Fibroblast of skin of left biceps (primary cell): ENCODE measurements at regions not wholly inside any gene's neighbourhood (a gene's known extent, or its start where the extent isn't known, plus 50 kb on each side); places are given as distances from the start of the nearest gene placed in this dataset.

Experiments used
- DNase-seq, 2 experiments: peaks; one replicate each; pipeline ENCODE4 v3.0.0-alpha.2; 2013; ENCODE audit warnings: low read depth in 2 of 2

DNA sequence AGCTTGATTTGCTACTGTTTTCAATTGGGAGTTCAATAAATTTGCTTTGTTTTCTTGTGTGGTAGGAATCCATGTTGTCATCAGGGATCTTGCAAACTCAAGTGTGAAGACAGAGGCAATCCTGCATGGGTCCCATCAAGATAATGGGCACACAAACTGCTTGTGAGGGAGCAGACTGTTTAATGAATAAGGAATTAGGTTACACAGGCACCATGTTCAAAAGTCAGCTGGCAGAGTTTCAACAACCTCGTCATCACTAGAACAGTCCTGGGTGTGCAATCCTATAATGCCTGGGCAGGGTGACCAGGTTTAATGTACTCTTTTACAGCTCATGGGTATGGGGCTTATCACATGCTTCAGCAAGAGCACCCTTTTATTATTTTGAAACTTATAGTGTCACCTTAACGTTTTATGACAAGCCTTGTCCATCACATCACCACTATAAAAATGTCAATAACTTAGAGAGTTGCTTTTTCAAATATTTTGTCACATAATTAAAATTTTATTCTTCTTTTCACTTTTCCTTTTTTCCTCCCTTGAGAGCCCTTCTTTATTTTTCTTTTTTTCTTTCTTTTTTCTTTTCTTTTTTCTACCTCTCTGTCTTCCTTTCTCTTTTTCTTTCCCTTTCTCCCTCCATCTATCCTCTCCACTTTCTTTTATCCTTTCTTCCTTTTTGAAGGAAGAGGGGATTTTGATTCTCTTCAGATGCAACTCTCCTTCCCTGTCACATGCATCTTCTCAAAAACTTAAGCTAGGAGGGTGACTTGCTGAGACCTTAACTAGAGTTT, 252.2 kb upstream of the ATP2B1 start:
- no peak for DNase-seq

DNA sequence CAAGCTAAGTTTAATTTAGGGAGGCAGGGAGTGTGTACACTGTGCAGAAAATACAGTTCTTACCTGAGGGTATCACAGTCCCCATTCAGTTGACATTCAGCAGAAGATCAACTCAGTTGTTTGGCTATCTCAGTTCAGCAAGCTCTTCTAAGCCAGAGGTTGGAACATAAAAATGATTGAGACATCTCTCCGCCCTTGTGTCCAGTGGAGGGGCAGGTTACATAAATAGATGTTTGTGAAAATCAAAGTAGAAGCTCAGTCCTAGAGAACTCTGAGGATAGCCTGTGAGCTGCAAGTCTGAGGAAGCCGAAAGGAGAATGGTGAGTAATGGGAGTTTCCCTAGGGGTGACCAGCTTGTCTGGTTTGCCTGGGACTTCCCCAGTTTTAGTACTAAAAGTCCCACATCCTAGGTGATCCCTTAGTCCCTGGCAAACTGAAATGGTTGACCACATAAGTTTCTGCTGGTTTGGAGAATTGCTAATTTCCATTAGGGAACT, 251.4 kb upstream of the ATP2B1 start:
- no peak for DNase-seq

DNA sequence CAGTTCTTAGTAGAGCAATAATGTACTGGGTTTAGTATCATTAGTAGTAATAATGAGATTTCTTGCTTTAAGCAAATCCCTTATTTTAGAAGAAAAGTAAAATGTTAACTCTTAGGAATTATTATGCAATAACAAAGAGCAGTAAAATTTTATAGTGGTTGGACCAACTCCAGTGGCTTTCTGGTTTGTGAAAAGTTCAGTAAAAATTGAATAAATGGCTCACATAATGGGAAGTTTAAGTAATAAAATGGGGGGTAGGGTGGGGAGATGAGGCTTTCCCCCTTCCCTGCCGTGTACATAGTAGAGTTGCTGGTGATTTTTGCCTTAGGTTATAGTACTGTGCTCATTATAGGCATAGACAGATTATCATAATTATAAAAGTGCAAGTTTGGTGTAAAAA, 250.5 kb upstream of the ATP2B1 start:
- DNase-seq: no peak

DNA sequence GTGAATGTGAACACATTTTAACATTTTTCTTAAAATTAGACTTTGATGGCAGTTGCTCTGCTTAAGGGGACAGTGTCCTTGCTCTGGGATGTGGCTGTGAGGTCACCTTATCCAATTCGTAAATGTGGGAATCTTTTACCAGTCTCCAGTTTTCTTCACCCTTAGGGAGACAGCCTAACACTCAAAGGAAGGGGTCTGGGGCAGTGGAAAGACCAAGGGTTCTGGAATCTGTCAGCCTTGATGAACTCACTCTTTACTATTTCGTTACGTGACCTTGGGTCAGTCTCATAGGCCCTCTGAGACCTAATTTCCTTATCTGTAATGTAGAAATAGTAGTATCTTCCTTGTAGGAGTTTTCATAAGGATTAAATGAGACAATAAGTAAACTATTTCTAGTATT, 245.6 kb upstream of the ATP2B1 start:
- DNase-seq: no peak

DNA sequence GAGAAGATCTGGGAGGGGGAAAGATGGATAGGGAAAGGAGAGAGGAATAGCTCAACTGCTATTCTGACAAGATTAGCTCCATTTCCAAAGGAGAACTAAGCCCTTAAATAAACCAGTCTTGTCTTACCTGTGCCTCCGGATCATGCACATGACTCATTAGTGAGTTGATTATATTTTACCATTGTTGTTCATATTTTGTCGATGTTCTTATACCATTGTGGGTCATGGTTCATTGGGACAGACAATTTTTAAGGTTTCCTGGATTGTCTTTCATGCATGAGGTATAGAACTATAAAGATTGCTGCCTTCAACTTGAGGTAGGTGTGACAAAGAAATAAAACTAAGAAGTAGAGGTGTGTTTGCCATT, 243.0 kb upstream of the ATP2B1 start:
- no peak for DNase-seq

GRCh38 chr12:89951050-89951693, 242.5 kb upstream of the ATP2B1 start:
- DNase-seq: no peak

DNA sequence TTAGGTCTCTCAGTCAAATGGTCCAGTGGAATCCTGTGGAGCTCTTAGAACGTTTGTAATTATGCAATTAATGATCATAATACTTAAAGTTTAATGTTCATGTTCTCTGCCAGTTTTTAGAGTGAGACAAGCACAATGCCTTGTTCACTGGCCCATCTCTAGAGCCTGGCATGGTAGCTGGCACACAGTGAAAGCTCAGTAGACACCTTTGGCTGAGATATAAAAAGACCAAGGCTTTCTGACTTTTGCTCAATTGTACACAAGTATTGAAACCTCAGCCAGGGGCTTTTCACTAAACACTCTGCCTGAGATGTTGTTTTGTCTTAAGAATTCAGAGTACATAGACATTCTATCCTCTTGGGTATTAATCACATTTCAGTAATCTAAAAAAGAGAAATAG, 241.8 kb upstream of the ATP2B1 start:
- DNase-seq: no peak

DNA sequence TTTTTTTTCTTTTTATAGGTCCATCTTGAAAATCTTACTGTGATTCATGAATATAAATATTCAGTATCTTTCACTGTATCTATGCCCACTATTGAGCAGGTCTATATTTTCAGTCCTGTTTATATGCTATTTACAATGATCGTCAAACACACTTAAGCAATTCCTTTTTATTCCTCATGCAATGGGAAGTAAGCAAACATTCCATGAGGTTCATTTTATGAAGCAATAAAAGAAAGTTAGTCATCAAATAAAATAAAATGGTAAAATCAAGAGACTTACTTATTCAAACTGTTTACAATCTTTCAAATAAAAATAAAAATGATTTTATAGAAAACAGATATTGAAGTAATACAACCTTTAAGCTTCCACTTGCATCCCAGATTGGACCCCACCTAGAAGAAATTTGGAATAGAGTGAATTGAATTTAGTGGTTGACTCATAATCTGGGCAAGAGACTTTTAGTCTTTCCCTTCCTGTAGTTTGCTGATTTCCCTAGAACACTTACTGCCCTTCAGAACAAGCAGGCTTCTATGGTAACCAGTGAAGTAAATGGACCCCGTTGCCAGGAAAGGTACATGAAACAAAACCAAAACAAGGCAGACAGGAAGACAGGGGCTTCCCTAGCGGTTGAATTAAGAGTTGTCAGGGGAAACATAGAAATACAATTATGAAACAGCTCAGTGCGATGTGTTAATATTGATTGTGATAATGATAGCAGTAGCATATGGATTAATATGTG, 241.0 kb upstream of the ATP2B1 start:
- DNase-seq: peak; percentile 11 to 22

GRCh38 chr12:89948271-89949175, 239.9 kb upstream of the ATP2B1 start:
- DNase-seq: no peak

DNA sequence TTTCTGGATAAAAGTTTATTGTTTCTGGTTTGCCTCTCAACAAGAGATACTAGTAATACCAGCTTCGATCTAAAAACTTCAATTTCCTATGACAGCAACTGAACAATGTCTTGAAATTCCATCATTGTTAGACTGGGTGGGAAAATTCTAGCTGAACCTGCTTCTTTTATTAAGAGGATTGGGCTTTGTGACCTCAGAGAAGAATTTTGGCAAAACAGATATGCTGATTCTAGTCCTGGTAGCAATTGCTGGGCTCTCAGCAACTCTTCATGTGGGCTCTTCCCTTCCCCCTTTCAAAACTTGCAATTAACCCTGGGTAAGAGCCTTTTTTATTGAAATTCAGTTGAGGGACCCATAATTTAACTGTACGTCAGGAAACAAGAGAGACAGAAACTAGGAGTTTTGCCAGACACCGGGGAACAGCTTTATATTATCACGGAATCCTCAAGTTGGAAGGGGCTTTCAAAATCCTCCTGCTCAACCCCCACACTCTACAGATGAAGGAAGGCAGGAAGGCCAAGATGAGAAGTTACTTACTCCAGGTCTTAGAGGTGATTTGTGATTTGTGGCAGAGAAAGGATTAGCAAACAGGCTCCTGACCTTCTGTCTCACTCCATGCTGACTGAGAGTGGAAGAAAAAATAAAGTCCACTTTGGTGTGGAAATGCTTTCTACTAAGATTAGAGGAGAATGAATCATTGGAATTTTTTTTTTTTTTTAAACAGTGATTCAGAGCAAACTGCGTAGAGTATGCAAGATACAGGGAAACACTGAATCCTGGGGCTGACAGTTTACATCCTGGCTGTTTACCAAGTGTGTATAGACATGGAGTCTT, 239.0 kb upstream of the ATP2B1 start:
- peak; percentile 80 to 82 for DNase-seq

GRCh38 chr12:89946518-89947135, 238.0 kb upstream of the ATP2B1 start:
- DNase-seq: no peak

- no peak for DNase-seq
Observed at GRCh38 chr12:89945123-89945522, 236.5 kb upstream of the ATP2B1 start.

- no peak for DNase-seq
Observed at GRCh38 chr12:89943463-89943862, 234.8 kb upstream of the ATP2B1 start.

DNA sequence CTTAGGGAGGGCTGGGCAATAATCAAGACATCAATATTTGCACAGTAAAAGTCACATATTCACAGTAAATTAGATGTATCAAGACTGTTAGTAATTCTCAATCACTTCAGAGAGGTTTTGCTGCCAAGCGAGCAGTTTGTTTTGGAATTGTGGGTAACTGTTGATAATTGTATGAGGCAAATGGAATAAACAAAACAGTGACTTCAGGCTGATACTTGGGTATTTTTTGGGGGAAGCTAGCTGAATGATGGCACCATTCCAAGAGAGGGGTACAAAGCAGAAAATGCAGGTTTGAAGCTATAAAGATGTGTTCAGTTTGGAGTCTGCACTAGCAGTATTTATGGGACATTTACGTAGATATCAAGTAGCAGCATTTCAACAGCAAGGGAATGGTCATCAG, 232.8 kb upstream of the ATP2B1 start:
- DNase-seq: no peak

DNA sequence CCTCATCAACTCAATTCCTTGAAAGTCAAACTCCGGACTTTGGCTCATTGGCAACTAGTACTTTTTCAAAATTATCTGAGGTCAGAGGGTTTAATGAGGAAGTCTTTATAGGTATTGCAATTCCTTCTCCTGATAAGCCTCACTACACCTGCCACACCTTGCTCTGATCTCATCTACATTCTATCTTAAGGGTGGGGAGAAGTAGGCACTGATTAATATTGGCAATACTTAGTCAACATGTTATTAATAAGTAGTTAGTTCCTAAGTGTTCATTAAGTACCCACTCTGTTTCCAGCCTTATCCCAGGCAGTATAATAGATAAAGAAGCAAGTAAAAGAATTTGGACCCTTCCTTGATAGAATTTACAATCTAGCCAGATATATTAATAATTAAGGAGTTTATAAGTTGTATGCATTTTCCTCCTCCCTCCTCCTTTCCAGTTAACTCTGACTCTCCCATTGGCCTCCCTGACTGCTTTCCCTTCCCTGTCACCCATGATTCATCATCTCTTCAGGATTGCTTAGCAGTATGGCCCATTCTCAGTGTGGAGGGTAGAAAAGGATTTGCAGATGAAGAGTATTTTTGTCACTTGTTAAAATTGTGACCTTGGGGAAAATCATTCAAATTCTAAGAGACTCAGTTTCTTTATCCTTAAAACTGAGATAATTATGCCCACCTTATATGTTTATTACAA, 231.0 kb upstream of the ATP2B1 start:
- DNase-seq: no peak

- DNase-seq: no peak
Observed at GRCh38 chr12:89936631-89937030, 228.0 kb upstream of the ATP2B1 start.

GRCh38 chr12:89935850-89936249, 227.2 kb upstream of the ATP2B1 start:
- no peak for DNase-seq

- peak; percentile 23 for DNase-seq
Observed at GRCh38 chr12:89933911-89934310, 225.3 kb upstream of the ATP2B1 start.

GRCh38 chr12:89932954-89933353, 224.3 kb upstream of the ATP2B1 start:
- DNase-seq: no peak

- DNase-seq: no peak
Observed at GRCh38 chr12:89928467-89928866, 219.8 kb upstream of the ATP2B1 start.
